ENCODE measurements at regions not wholly inside any gene's neighbourhood (a gene's known extent, or its start where the extent isn't known, plus 50 kb on each side); places are given as distances from the start of the nearest gene placed in this dataset.

GRCh38 chr4:111209706-111210105 lies 586.8 kb upstream of the PITX2 start:
- no peak for TF ChIP-seq POLR2A (IDR thresholded peaks at IDR 0.05; ENCODE audit: low read length)
- no peak for TF ChIP-seq GATA1 (IDR thresholded peaks at IDR 0.05; ENCODE audit: low read depth, low read length)
- DNase-seq: no peak

DNA sequence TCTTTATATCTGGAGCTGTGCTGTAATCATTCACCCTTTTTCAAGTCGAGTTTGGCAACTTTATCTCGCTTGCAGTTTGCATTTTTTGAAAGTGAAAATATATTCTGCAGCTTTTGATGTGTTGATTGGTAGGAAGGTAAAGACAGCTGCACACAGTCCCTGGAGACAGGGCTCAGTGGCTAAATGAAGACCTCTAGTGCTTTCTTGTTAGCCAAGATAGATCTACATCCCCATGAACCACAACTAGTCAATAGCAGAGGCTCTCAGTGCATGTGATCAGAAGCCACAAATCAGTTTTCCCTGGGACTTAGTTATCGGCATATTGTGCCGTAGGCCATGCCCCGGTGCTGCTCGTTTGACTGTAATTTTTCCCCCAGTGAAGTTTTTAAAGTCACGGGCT lies 587.7 kb upstream of the PITX2 start:
- TF ChIP-seq POLR2A (IDR thresholded peaks at IDR 0.05; ENCODE audit: low read length): no peak
- no peak for TF ChIP-seq GATA1 (IDR thresholded peaks at IDR 0.05; ENCODE audit: low read depth, low read length)
- DNase-seq: no peak

DNA sequence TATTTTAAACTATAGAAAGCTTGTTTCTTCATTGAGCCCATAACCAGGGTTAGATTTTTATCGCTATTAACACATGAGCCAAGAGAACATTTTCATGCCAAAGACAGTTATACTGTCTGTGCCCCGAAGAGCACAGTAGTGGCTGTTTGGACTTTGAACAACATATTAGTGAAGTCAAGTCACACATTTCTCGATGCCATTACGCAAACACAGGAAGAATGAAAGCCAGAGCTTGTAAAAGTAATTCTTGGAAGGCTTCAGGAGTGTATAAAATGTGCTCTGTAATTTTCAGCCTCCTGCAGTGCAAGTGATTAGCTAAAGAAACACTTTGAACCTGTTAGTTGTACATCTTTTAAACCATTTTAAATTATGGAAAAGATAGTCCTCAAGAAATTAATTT lies 590.7 kb upstream of the PITX2 start:
- DNase-seq: no peak
- TF ChIP-seq POLR2A (IDR thresholded peaks at IDR 0.05; ENCODE audit: low read length): no peak
- no peak for TF ChIP-seq GATA1 (IDR thresholded peaks at IDR 0.05; ENCODE audit: low read depth, low read length)

DNA sequence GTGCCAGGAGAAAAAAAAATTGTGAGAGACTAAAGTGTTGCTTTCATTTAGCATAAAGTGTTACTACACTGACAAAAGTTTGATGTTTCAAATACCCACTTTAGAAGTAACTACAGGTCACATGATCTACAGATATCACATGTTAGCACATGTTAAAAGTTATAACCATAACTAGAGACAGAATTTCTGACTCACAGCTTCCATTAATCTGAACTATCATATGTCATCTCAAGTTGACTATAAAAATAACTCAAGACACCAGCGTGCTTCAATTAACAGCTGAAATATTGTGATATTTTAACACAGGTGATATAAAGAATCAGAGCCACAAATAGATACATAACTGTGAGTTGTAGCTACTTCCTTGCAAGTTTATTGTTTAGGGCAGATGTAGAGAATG lies 591.5 kb upstream of the PITX2 start:
- TF ChIP-seq POLR2A (IDR thresholded peaks at IDR 0.05; ENCODE audit: low read length) (no peak), GATA1 (IDR thresholded peaks at IDR 0.05; ENCODE audit: low read depth, low read length) (no peak)
- DNase-seq: no peak

GRCh38 chr4:111215755-111216154 lies 592.9 kb upstream of the PITX2 start:
- TF ChIP-seq GATA1 (IDR thresholded peaks at IDR 0.05; ENCODE audit: low read depth, low read length) (no peak), POLR2A (IDR thresholded peaks at IDR 0.05; ENCODE audit: low read length) (no peak)
- DNase-seq: no peak

DNA sequence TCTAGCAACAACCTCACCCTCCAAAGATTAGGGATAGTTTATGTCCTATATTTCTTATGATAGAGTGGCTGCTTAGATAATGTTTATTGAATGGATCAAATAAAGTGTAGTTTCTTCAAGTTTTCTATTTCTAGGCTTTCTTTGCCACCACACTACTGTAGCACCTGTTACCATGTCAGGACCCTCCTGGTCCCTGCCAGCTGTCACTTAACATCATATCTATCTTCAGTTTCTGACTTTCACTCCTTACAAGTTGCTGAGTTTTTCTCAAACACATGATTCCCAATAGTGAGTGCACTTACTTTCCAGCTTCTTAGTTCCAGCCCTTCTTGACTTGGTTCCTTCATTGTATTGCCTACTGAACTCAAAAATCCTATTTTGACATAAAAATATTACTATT lies 593.9 kb upstream of the PITX2 start:
- TF ChIP-seq POLR2A (IDR thresholded peaks at IDR 0.05; ENCODE audit: low read length) (no peak), GATA1 (IDR thresholded peaks at IDR 0.05; ENCODE audit: low read depth, low read length) (no peak)

DNA sequence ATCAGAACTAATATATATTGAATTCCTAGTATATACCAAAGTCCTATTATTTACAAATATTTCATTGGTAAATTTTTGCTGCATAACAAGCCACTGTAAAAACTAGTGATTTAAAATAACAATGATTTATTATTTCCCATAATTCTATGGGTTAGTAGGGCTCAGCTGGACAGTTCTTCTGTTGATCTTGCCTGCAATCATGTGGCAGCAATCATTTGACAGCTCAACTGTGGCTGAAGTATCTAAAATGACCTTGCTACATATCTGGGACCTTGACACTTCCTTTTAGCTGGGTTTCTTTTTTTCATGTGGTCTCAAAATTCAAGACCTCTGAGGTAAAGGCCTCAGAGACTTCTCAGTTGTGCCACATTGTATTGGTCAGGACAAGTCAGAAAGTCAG lies 598.5 kb upstream of the PITX2 start:
- no peak for TF ChIP-seq GATA1 (IDR thresholded peaks at IDR 0.05; ENCODE audit: low read depth, low read length)
- no peak for TF ChIP-seq POLR2A (IDR thresholded peaks at IDR 0.05; ENCODE audit: low read length)
- no peak for DNase-seq

More for the DNA sequence above, 593.9 kb upstream of the PITX2 start:
- no peak for DNase-seq

DNA sequence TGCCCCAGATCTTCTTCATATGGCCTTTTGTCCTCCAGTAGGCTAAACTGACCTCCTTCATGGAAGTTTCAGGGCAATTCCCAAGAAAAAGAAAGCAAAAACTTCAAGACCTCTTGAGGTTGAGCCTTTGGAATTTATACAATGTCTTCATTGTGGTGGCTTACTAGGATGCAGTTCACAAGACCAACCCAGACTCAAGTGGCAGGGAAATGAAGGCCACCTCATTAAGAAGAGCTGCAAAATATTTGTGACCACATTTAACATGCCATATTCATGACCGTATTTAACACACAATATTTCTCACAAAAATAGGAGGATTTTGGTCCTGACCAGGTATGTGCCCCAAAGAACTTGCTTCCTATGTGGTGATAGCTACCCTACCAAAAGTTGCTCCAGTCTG lies 605.5 kb upstream of the PITX2 start:
- TF ChIP-seq GATA1 (IDR thresholded peaks at IDR 0.05; ENCODE audit: low read depth, low read length): no peak
- no peak for TF ChIP-seq POLR2A (IDR thresholded peaks at IDR 0.05; ENCODE audit: low read length)
- no peak for DNase-seq

GRCh38 chr4:111228874-111229273 lies 606.0 kb upstream of the PITX2 start:
- no peak for DNase-seq
- TF ChIP-seq POLR2A (IDR thresholded peaks at IDR 0.05; ENCODE audit: low read length): no peak
- no peak for TF ChIP-seq GATA1 (IDR thresholded peaks at IDR 0.05; ENCODE audit: low read depth, low read length)

DNA sequence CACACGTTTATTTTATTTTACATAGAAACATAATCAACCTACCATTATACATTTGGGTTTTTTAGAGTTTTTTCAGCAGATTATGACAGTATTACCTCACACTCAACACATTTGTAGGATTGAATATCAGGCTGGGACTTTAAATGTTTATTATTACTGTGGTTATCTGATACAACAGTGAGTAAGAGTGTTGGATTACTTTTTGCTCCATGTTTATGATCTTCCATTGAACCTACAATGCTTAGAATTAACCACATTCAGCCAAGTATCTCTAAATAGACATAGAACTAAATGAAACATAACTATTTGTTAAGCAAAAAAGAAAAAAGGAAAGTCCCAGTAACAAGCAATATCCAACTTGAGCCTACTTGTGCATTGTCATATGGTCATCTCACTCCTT lies 607.4 kb upstream of the PITX2 start:
- no peak for DNase-seq
- no peak for TF ChIP-seq GATA1 (IDR thresholded peaks at IDR 0.05; ENCODE audit: low read depth, low read length)
- no peak for TF ChIP-seq POLR2A (IDR thresholded peaks at IDR 0.05; ENCODE audit: low read length)

DNA sequence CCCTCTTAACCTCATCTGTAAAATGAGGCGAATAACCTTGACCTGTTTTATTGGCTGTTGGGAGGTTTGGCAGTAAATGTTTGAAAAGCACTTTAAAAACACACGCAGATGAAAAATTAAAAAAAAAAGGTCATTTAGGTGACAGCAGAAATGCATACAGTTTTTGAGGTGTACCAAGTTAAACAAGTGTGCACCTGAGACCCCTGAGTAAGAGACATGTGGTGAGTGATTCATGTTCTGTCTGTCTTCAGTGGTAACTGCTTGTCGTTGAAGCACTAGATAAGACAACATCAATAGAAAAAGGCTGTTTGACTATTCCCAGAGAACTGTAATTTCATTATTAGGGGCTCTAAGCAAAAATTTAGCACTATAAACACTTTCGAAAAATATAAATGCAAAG lies 608.4 kb upstream of the PITX2 start:
- DNase-seq: no peak
- TF ChIP-seq POLR2A (IDR thresholded peaks at IDR 0.05; ENCODE audit: low read length) (no peak), GATA1 (IDR thresholded peaks at IDR 0.05; ENCODE audit: low read depth, low read length) (no peak)

DNA sequence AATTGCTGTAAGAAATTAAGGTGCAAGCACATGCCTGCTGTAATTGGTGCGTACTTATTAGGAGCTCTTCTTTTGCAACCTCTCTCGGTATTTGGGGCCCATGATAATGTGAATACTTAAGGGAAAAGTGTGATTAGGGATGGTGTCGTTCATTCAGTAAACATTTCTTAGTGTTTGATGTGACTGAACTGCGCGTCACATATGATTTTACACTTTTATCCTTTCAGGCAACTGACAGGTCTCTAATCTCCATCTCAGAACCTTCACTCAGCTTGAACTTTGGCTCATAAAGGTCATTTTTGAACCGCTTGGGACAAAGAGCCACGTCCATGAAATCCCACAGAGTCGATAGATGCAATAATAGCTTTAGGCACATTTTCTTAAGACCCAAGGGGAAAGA lies 612.1 kb upstream of the PITX2 start:
- no peak for TF ChIP-seq POLR2A (IDR thresholded peaks at IDR 0.05; ENCODE audit: low read length)
- TF ChIP-seq GATA1 (IDR thresholded peaks at IDR 0.05; ENCODE audit: low read depth, low read length): no peak
- DNase-seq: no peak

- TF ChIP-seq GATA1 (IDR thresholded peaks at IDR 0.05; ENCODE audit: low read depth, low read length): no peak
- no peak for TF ChIP-seq POLR2A (IDR thresholded peaks at IDR 0.05; ENCODE audit: low read length)
- no peak for DNase-seq
Measured at GRCh38 chr4:111263836-111264235, 641.0 kb upstream of the PITX2 start.

- TF ChIP-seq POLR2A (IDR thresholded peaks at IDR 0.05; ENCODE audit: low read length) (no peak), GATA1 (IDR thresholded peaks at IDR 0.05; ENCODE audit: low read depth, low read length) (no peak)
- no peak for DNase-seq
Measured at GRCh38 chr4:111266937-111267336, 644.1 kb upstream of the PITX2 start.

- DNase-seq: no peak
- no peak for TF ChIP-seq POLR2A (IDR thresholded peaks at IDR 0.05; ENCODE audit: low read length)
- no peak for TF ChIP-seq GATA1 (IDR thresholded peaks at IDR 0.05; ENCODE audit: low read depth, low read length)
Measured at GRCh38 chr4:111267786-111268185, 644.9 kb upstream of the PITX2 start.

DNA sequence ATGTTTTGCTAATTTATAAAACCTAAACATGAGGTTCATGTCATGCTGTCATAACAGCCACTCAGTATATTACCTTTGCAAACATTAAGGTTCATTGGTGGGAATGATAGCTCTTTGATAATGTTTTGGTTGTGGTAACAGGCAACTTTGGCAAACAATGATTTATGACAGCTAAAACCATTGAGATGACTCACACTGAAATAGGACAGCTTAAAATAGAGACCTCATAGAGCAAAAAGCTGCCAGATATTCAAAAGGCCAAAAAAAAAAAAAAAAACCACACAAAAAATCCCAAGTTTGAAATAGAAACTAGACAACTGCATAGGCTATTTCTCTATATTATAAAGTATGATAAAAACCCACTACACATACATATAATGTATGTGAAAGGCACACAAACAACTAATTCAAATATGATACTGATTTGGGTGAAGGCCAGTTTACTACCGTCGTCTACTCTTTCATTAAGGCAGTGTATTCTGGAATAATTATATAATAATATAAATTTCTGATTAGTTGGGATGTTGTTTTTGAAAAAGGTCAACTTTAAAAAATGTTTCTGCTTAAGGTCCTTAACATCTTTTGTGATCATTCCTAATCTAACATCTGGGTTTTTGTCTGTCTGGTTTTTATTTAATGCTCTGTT lies 646.0 kb upstream of the PITX2 start:
- no peak for TF ChIP-seq GATA1 (IDR thresholded peaks at IDR 0.05; ENCODE audit: low read depth, low read length)
- no peak for TF ChIP-seq POLR2A (IDR thresholded peaks at IDR 0.05; ENCODE audit: low read length)
- no peak for DNase-seq
